Coronary artery (tissue), 2 donors: ENCODE measurements at regions not wholly inside any gene's neighbourhood (a gene's known extent, or its start where the extent isn't known, plus 50 kb on each side); places are given as distances from the start of the nearest gene placed in this dataset.

Source experiments
- DNase-seq: peaks from one replicate; pipeline ENCODE4 v3.0.0-alpha.2; 2017; ENCODE audit warnings: low spot score
- H3K27ac ChIP-seq, 2 donors: fragments of 200-600 bp; sonication (generic); one replicate each; pipeline ENCODE4 v1.5.1; 2016 to 2019
- H3K4me3 ChIP-seq: fragments of 200-600 bp; sonication (generic); 2 replicates; pipeline ENCODE4 v1.5.1; 2016; ENCODE audit warnings: mild to moderate bottlenecking, moderate library complexity
- TF ChIP-seq, protein P1 (sequence below): fragments of 200-600 bp; sonication (generic); IDR thresholded peaks from one replicate; pipeline ENCODE4 v1.5.1; 2019; ENCODE audit warnings: antibody characterized with exemption

DNA sequence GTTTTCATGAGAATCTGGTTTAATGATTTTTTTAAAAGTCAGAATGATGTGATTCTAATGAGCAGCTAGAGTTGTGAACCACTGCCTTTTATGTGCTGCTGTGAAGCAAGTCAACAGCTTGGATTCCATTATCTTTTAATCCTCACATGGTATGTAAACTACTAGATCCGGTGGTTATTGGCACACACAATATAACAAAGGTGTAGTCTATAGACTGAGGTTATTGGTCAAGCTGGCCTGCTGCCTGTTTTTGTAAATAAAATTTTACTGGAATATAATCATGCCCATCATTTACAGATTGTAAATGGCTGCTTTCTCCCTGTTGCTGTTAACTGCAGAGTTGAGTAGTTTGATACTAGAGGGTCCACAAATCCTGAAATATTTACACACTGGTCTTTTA lies 103.1 kb downstream of the OTOL1 start:
- Histone ChIP-seq H3K4me3 (no peak overlapping the region), H3K27ac (no peak overlapping the region)
- TF ChIP-seq, protein P1, sequence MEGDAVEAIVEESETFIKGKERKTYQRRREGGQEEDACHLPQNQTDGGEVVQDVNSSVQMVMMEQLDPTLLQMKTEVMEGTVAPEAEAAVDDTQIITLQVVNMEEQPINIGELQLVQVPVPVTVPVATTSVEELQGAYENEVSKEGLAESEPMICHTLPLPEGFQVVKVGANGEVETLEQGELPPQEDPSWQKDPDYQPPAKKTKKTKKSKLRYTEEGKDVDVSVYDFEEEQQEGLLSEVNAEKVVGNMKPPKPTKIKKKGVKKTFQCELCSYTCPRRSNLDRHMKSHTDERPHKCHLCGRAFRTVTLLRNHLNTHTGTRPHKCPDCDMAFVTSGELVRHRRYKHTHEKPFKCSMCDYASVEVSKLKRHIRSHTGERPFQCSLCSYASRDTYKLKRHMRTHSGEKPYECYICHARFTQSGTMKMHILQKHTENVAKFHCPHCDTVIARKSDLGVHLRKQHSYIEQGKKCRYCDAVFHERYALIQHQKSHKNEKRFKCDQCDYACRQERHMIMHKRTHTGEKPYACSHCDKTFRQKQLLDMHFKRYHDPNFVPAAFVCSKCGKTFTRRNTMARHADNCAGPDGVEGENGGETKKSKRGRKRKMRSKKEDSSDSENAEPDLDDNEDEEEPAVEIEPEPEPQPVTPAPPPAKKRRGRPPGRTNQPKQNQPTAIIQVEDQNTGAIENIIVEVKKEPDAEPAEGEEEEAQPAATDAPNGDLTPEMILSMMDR: no peak
- no peak for DNase-seq

DNA sequence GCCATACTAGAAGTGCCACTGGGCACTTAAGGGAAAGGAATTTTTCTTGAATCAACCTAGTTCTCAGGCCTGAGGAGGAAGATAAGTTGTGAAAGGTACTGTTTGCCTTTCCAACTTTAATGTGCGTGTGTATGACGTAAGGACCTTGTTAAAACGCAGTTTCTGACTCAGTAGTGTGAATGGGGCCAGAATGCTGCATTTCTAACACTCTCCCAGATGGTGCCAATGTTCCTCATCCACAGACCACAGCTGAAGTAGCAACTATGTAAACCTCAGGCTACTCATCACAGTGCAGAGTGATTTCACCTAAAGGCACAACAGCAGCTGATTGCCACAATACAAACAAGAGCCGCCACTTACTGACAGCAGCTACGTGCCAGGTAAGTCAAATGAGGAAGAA lies 103.6 kb downstream of the OTOL1 start:
- DNase-seq: no peak

DNA sequence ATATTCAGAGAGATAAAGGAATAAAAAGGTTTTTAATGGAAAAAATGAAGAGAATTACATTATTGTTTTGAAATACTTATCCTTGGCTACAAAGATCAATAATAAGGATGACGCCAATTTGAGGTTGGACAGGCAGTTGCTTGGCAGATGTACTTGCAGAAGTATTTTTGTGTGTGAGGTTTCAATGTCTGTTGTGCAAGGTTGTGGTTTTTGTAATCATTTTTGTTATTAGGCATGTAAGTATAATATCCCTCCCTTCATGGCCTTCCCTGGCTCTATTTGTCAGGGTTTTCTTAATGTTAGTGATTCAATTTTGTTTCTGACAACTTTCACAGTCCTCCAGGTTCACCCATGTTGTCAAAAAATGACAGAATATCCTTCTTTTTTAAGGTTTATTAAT lies 105.9 kb downstream of the OTOL1 start:
- no peak for DNase-seq
- TF ChIP-seq, protein P1: no peak
- no peak overlapping the region for H3K27ac ChIP-seq
- H3K4me3 ChIP-seq: no peak overlapping the region

More for the DNA sequence above, 103.6 kb downstream of the OTOL1 start:
- Histone ChIP-seq H3K4me3 (no peak overlapping the region), H3K27ac (no peak overlapping the region)
- TF ChIP-seq, protein P1: no peak

DNA sequence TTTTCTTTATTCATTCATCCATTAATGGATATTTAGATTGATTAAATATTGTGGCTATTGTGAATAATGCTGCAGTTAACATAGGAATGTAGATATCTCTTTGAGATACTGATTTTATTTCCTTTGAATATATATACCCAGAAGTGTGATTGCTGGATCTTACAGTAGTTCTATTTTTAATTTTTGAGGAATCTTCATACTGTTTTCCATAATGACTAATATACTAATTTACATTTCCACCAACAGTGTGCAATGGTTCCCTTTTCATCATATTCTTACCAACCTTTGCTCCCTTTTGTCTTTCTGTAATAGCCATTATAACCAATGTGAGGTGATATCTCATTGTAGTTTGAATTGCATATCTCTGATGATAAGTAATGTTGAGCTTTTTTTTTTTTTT lies 106.3 kb downstream of the OTOL1 start:
- DNase-seq: no peak
- TF ChIP-seq, protein P1: no peak
- Histone ChIP-seq H3K27ac (no peak overlapping the region), H3K4me3 (no peak overlapping the region)

DNA sequence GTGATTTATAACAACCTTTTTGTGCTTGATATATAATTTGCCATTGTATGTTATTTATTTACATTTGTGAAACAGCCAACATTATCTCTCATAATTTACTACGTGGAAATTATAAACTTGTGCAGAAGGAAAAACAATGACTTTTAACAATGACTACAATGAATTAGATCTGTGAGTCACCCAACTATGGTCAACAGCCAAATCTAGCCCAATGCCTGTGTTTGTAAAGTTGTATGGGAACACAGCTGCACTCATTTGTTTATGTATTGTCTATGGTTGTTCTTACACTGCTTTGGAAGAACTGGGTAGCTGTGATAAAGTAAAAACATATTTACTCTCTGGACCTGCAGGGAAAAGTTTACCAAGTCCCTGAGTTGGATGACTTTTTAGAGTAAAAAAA lies 110.4 kb downstream of the OTOL1 start:
- H3K27ac ChIP-seq: no peak overlapping the region
- no peak for DNase-seq
- TF ChIP-seq, protein P1: no peak
- H3K4me3 ChIP-seq: no peak overlapping the region

DNA sequence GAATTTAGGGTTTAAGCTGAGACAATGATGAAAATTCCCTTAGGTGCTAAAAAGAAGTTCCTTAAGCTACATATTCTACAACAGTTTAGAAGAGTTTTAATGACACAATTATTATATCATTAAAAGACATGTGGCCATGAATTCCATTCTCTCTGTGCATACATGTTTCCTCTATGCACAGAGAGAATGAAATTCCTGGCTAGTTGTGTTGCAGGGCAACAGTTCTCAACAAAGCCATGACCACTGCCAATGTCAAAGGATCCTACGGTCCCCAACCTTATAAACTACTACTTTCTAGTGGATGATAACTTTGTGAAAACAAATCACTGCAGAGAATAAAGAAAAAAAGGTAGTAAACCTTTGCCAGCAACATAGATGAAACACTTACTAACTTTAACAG lies 122.7 kb downstream of the OTOL1 start:
- TF ChIP-seq, protein P1: no peak
- no peak overlapping the region for H3K27ac ChIP-seq
- DNase-seq: no peak

DNA sequence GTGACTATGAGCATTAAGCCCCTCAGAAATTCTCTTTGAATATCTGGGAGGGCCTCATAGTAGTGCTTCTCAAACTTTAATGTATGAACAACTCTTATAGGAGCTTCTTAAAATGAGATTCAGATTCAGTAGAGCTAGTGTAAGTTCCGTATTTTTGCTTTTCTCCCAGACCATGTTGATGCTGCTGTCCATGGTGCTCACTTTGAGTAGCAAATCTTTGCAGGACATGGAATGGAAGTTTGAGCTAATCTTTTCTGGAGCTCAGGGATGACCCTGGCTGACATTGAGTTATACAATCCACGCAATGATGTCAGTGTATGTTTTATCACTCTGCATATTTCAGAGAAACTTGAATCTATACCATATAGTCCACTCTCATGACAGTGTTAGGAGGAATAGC lies 134.2 kb downstream of the OTOL1 start:
- TF ChIP-seq, protein P1: no peak
- no peak overlapping the region for H3K27ac ChIP-seq
- DNase-seq: no peak

More for the DNA sequence above, 122.7 kb downstream of the OTOL1 start:
- no peak overlapping the region for H3K4me3 ChIP-seq

More for the DNA sequence above, 134.2 kb downstream of the OTOL1 start:
- H3K4me3 ChIP-seq: no peak overlapping the region
